DMS79 treated with DMSO at 0.1 percent for 48 hours (cell line): ENCODE measurements at regions not wholly inside any gene's neighbourhood (a gene's known extent, or its start where the extent isn't known, plus 50 kb on each side); places are given as distances from the start of the nearest gene placed in this dataset.
"Not testable (repeated sequence)": the region's sequence is repeated elsewhere in the genome, so short reads cannot be mapped to it uniquely, and the experiment has no call there.

Experiments
- DNase-seq: peaks from one replicate; lab custom pipeline; 2025; lab: John Stamatoyannopoulos, UW

DNA sequence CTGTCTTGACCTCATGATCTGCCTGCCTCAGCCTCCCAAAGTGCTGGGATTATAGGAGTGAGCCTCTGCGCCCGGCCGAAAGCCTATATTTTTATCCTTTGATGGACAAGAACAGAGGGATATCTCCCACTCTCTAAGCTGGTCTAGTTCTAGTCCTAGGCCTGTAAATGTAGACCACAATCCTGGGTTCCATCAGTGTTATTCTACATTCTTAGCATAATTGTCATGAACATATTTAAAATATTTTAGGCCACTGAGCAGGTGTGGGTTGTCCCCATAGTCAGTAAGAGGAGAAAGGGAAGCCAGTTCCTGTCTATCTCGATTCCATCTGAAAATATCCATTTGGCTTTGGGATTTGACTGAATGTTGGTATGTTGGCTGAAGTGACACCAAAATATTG lies 118.1 kb downstream of the EBLN2 start:
- DNase-seq = no peak

DNA sequence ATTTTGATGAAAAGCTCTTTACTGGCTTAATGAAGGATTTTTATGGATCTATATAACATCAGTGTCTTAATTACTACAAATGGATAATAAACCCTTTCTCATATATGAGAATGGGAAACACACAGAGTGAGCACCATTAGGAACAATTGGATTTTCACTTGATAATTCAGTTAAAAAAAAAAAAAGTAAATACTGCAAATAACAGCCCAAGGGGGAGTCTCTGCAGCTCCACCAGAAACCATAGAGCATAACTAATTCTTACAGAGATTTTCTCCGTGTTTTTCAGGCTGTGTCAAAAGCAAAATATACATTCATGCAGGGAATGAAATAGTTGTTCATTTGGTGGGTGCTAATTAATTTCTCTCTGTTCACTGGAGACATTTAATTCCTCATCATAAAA lies 125.3 kb downstream of the EBLN2 start:
- DNase-seq = no peak

DNA sequence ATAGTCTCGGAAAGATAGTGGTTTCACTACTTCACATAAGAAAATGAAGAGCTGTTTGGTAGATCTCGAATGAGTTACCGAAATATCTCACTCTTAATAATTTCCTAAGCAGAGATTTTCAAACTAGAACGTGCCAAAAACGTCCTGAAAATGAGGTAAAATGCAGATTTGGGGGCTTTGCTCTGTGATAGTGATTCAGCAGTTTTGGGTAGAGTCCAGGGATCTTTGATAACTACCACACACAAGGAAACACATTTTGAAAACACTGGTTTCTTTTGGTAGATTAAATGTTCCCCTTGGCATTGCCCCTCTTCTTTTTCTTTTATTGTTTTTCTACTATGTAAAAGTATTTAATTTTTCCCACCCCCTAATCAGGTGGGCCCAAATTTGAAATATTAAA lies 125.9 kb downstream of the EBLN2 start:
- DNase-seq = no peak

DNA sequence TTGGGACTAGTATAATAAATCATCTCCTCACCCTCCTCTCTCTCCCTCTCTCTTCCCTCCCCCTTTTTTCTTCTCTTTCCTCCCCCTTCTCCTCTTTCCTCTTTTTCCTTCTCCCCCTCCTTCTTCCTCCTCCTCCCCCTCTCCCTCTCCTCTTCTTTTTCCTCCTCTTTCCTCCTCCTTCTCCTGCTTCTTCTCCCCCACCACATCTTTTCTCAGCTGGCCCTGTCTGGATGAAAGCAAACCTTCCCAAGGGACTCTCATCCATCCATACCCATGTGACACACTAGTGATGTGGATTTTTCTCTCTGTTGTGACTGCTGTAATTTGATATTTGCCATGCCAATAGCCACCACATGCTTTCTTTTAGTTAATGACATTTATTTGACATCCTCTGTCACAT lies 127.2 kb downstream of the EBLN2 start:
- no peak for DNase-seq

DNA sequence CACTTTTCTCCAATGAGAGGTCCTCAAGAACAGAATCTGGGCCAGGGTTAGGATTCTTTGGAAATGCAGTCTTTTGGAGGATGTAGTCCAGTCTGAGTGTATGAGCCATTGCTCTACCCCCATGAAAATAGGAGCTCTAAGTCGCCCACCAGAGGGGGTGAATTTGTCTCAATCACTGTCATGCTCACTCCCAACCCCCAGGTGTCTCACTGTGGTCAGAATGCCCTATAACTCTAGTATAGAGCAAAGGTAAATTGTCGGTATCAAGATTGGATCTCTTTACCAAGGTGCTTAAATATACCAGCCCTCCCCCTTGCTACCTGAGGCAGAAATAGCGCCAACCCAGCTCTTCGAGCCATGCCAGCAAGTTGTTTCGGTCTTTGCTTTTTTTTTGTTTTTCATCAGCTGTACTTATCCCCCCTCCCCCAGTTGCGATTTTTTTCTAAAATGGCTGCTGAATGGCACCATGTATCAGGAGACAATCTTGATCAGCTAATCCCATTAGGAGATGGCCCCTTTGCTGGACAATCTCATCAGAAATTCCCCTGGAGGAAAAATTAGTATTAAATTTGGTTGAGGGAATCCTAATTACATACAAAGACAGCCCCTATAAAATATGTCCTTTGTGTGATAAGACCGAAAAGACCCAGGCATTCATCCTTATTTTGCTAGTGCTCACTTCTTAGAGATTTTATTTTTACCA lies 130.7 kb downstream of the EBLN2 start:
- no peak for DNase-seq

DNA sequence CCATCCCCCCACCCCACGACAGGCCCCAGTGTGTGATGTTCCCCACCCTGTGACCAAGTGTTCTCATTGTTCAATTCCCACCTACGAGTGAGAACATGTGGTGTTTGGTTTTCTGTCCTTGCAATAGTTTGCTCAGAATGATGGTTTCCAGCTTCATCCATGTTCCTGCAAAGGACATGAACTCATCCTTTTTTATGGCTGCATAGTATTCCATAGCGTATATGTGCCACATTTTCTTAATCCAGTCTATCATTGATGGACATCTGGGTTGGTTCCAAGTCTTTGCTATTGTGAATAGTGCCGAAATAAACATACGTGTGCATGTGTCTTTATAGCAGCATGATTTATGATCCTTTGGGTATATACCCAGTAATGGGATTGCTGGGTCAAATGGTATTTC lies 132.5 kb downstream of the EBLN2 start:
- not testable (repeated sequence) for DNase-seq

DNA sequence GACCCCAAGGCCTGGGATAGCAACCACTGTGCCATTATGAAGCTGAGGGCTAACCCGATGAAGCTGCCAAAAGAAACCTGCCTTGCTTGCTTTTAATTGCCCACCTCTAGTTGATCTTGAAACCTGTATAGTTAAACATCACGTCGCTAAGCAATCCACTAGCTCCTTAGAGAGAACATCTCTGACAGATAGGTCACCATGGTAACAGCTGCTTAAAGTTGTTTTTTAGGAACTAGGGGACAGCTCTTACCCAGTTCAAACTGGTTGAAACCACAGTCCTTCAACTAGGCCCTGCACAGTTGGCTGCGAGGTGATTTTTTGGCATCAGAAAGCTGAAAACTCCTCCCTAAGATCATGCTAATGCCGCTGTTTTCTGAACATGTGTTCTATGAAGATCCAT lies 135.7 kb downstream of the EBLN2 start:
- no peak for DNase-seq

DNA sequence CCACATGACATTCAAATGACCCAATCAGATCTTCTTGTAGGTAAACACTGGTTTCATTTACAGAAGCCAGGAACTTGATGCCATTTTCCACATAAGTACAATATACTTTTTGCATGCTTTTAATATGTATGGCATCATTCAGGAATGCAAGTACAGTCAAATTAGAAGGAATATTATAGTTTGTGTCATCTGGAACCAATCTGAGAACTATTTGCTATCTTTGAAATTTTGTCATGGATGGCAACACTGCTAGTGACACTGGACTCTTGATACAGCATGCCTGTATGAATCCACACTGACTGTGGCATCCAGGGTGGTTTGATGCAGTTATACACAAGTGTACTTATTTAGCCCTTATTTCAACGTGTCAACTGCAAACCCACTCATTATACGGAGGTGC lies 141.6 kb downstream of the EBLN2 start:
- DNase-seq = no peak

DNA sequence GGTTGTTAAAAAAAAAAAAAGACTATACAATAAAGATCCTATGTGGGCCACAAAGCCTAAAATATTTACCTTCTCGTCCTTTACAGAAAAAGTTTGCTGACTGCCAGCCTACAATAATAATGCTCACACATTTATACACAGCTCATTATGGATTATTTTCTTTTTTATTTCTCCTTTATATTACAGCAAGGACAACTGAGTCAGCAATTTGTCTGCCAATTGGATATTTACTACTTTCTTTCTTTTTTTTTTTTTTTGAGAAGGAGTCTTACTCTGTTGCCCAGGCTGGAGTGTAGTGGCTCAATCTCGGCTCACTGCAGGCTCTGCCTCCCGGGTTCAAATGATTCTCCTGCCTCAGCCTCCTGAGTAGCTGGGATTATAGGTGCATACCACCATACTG lies 142.2 kb downstream of the EBLN2 start:
- DNase-seq = no peak

DNA sequence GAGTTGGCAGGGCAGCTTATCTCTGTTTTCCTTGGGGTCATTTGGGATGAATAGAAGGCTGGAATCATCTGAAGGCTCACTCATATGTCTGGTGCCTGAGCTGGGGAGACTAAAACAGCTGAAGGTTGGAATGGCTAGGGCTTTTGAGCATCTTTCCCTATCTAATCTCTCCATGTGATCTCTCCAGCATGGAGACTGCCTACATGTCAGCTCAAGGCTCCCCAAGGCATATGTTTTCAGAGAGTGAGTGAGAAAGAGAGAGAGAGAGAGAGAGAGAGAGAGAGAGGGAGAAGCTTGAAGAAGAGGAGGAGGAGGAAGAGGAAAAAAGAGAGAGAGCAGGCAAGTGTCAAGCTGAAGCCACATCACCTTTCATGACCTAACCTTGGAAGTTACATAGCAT lies 143.4 kb downstream of the EBLN2 start:
- no peak for DNase-seq

DNA sequence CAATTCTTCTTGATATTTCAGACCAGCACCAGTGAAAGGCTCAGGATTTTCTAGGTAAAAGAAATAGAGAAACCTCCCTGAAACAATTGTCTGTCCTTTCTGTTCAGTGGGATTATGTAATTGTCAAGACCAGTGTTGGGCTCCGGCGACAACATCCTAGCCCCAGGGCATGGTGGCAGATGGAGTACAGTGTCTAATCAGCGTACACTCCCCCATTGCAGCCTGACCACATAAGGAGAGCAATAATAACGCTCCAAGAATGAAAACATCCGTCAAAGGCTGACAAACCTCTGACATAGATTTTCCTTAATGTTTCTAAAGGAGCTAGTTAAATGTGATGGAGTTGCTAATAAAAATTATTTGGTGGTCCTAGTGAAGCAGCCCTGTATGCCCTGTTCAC lies 144.6 kb downstream of the EBLN2 start:
- no peak for DNase-seq

DNA sequence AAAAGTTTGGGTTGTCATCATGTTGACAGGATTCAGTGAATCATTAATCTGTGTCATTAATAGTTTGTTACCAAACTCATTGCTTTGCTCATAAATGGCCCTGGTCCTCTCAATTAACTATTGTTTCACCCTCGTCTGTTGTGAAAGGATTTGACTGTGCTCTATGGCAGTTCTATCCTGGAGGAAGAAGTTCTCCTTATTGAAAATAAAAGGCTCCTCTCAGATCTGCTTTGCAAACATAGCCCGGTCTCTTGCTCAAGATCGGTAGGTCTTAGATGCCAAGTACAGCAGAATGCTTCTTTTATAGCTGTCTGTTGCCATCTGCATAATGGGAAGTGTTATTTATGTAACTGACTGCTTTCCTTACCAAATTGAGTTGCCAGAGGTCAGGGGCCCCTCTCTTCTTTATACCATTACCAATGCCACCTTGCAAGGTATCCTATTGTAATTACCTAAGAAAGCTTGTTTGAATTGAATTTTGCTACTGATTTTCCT lies 146.5 kb downstream of the EBLN2 start:
- no peak for DNase-seq

DNA sequence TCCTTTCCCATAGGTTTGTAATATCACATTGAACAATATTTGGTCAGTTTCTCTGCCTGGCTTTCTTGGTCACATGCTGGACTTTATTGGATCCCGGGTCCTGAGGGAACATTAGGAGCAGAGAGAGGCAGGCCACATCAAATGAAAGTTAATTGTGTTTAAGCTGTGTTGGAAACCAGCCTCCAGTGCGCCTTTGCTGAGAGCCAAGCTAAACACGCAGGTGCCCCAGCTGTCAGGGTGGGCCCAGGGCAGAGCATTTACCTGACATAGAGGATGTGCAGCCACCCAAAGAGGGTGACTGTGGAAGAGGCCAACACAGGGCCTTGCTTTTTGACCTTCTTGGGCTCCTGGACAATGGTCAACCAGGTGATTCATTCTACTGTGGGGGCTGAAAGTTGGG lies 149.3 kb downstream of the EBLN2 start:
- DNase-seq = no peak

DNA sequence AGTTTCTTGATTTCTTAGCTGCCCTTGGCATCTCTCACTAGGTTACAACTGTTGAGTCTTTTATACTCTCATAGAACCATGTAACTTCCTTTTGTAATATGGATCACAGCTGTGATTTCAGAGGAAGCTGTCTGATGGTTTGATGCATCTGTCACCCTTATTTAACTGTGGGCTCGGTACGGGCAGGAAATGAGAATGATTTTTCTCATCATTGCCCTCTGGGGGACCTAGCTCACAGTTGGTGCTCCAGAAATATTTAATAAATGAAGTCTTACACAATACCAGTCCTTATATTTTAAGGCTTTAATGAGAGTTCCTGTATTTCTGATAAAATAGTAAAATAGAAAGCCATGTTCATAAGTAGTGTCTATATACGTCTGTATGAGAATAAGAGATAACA lies 151.2 kb downstream of the EBLN2 start:
- DNase-seq = no peak

DNA sequence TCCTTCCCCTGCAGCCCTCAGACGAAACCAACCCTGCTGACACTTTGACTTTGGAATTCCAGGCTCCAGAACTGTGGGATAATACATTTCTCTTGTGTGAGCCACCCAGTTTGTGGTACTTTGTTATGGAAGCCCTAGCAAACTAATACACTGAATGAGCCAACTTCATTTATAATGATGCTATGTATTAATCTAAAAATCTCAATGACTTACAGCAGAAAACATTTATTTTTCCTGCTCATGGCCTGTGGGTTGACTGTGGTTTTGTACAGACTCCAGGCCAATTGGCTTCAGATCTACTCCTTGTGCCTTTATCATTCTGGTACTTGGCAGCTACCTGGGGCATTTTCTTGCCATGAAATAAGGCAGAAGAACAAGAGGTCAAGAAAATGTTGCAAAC lies 152.4 kb downstream of the EBLN2 start:
- no peak for DNase-seq

DNA sequence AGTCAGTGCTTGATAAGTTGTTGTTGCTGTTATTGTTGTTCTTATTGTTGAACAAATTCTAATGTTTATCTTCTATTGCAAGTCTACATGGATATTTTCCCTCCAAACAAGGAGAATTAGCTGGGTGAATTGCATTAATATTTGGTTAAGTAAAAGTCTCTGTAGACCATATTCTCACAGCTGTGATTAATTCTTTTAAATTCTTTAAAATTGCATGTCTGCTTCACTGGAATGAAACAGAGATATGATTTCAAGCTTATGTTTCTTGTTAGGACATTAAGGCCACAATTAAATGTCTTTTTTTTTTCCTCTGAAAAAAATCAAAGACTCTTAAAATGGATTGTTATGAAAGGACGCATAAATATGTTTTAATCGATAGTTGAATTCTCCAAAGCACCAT lies 153.4 kb downstream of the EBLN2 start:
- DNase-seq = no peak

DNA sequence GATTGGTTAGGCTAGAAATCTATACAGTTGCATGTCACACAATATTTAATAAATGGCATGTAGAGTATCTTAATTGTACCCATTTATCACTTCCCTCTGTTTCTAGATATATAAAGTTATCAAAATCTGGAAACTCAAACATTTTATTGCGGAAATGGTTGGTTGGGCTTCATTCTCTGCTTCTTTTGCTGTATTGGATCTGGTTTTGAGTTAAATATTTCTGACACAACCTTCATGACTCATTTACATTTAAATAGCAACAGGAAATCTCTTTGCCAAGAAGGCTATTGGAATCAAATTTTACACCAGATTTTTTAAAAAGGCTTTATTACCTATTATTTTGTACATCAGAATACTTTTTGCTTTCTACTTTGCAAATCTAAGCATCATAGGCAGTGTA lies 153.8 kb downstream of the EBLN2 start:
- DNase-seq = no peak

DNA sequence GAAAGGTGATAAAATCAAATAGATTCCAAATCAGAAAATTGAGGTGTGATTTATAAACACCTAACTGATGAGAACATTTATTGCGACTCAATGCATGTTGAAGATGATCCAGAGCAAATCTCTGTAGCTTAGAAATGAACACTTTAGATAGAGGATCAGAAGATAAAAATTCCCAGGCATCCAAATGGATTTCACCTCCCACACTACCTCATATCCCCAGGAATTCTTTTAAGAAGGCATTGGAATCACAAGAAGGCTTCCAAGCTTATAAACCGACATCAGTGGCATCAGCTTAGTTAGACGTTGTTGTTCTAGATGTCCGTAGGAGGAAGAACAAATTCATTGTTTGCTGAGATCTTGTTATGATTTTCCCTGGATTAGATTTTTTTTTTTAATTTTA lies 154.4 kb downstream of the EBLN2 start:
- no peak for DNase-seq

DNA sequence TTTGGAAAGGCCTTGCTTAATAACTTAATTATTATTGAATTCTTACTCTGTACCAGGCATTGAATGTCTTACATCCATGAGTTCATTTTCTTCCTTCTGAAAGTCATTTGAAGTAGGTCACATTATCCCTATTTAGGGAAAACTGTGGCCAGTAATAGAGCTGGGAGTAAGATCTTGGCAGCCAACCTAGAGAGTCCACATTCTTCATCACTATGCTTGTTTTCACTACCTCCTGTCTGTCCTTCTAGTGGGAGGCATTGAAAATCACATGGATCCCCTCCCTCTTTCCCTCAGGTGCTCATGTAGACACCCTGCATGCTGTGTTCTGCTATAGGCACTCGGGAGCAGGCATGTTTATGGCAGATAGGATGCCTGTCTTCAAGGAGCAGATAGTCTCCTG lies 154.9 kb downstream of the EBLN2 start:
- no peak for DNase-seq

DNA sequence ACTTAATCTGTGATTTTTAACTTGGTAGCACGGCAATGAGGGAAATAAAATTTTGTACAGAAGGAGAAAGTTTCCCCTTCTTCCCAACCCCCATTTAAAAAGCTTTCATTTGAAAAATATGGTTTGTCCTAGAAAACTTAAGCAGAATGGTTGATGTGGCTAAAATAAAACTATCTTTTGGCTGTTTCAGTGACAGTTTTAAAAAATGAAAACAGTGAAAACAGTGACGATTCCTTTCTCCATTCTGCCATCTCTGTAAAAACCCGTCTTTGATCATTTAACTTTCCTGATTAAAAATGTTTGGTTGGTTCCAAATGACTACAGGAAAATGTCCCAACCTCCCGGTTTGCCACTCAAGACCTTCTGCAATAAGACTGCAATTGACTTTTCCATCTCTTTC lies 160.7 kb downstream of the EBLN2 start:
- no peak for DNase-seq

DNA sequence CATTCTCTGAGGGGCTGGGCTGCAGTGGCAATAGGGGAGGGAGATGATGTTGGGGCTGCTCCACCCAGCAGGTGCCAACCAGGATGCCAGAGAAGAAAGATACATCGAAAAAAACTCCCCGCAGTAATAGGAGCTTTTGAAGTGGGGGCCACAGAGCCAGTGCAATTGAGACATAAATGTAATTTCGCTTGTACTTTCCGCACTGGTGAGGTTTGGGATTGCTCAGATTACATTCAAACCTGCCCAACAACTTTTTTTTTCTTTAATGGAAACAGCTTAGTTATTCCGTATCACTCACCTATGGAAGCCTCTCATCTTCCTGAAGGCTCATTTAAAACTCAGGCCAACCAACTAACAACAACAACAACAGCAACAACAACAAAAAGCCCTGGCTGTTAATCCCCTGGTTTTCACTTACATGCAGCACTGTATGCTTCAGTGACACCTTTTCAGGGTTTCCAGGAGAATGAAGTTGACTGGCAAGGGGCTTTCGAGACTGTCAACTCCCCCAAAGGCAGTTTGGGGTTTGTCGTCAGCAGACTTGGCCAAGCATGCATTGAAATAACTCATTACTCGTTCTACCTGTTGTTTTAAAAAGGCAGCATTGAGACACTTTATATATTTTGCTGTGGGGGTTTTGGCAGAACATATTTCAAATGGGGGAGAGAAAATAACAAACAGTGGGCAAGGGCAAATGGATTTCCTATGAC lies 163.8 kb downstream of the EBLN2 start:
- no peak for DNase-seq

DNA sequence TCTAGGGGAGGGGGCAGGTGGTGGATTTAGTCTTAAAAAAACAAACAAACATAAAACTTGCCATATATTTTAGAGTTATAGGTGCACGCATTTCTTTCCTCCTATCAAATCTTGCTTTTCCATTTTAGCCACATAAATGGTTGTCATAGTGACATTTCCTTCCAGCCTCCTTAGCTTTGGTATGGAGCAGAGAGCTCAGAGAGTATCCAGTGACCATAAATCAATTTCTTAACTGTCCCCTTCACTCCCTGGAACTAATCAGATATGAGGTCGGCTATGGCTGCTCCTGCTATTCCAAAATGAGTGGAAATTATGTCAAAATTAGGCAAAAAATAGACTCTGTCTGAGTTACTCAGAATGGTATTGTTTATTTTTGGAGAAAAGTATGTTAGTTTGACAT lies 164.5 kb downstream of the EBLN2 start:
- DNase-seq = no peak

DNA sequence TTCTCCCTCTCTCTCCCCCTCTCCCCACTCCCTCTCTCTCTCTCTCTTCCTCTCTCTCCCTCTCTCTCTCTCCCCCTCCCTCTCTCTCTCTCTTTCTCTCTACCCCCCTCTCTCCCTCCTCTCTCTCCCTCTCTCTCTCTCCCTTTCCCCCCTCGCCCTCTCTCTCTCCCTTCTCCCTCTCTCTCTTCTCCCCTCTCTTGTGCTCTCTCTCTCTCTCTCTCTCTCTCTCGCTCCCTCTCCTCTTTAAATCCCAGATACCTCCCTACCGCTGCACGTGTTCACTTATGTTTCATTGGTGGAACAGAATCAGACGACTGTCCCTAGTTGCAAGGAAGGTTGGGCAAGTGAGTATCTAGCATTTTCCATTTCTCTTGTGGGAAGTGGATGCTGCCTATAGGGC lies 166.5 kb downstream of the EBLN2 start:
- no peak for DNase-seq

DNA sequence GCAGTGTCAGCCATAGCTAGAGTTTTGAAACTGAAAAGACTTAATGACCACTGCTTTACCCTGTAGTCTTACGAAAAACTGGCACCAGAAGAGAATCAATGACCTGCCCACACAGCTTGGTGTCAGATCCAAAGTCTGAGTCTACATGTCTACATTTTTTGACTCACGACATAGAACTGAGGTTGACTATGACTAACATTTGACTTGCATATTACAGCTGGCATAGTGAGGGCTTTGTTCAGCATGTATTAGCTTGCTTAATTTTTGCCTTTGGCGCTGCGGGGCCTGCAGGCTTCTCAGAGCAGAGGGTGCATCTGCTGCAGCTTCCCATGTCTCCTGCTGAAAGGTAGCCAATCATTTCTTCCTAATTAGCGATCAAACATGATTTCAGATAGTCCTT lies 167.0 kb downstream of the EBLN2 start:
- DNase-seq = no peak
